Breast epithelium (tissue), 4 donors: ENCODE measurements at regions not wholly inside any gene's neighbourhood (a gene's known extent, or its start where the extent isn't known, plus 50 kb on each side); places are given as distances from the start of the nearest gene placed in this dataset.

ENCODE experiments used
- DNase-seq, 2 donors: peaks; one replicate each; pipeline ENCODE4 v3.0.0-alpha.2; 2019; ENCODE audit warnings: low spot score in 2 of 2
- H3K27ac ChIP-seq, 2 donors: fragments of 200-600 bp; sonication (generic) in 1 of 2; one replicate each; pipeline ENCODE4 v1.5.1; 2016 to 2019; ENCODE audit warnings: mild to moderate bottlenecking in 1 of 2
- H3K27me3 ChIP-seq, 2 donors: fragments of 200-600 bp; sonication (generic) in 1 of 2; one replicate each; pipeline versions ENCODE4 v1.5.1 to v1.6.0; 2017 to 2019; ENCODE audit warnings: control low read depth in 1 of 2, mild to moderate bottlenecking in 1 of 2
- H3K36me3 ChIP-seq: fragments of 200-600 bp; one replicate; pipeline ENCODE4 v1.5.1; 2019
- H3K4me1 ChIP-seq, 2 donors: fragments of 200-600 bp; sonication (generic); one replicate each; pipeline ENCODE4 v1.5.1; 2016 to 2019; ENCODE audit warnings: control low read depth in 1 of 2
- H3K4me3 ChIP-seq, 3 donors: fragments of 200-600 bp; sonication (generic); 1 replicate in 2 of 3; 2 replicates in 1 of 3; pipeline ENCODE4 v1.5.1; 2016 to 2019; ENCODE audit warnings: mild to moderate bottlenecking in 3 of 3, moderate library complexity in 2 of 3
- H3K9me3 ChIP-seq, 2 donors: fragments of 200-600 bp; sonication (generic) in 1 of 2; one replicate each; pipeline ENCODE4 v1.5.1; 2016 to 2019; ENCODE audit warnings: control low read depth in 1 of 2
- CTCF ChIP-seq, 3 donors: fragments of 450-650 bp; IDR thresholded peaks; one replicate each; pipeline ENCODE4 v1.5.1; 2016 to 2017; ENCODE audit warnings: antibody characterized with exemption in 3 of 3, mild to moderate bottlenecking in 3 of 3, moderate library complexity in 3 of 3
- POLR2A ChIP-seq: fragments of 450-650 bp; IDR thresholded peaks from one replicate; pipeline ENCODE4 v1.6.1; 2016; ENCODE audit warnings: antibody characterized with exemption, mild to moderate bottlenecking, moderate library complexity
- POLR2AphosphoS5 ChIP-seq, 3 donors: sonication (generic); formaldehyde crosslinking; IDR thresholded peaks; one replicate each; pipeline ENCODE4 v1.6.1; 2017; ENCODE audit warnings: antibody characterized with exemption in 3 of 3
- intact Hi-C: fragments of 100-400 bp; cut with DNase I; formaldehyde crosslinking; loops from one replicate; pipeline ENCODE4 v1.15.1; 2023; ENCODE audit warnings: low total_unique reads

GRCh38 chr7:50206453-50207250 is 97.9 kb upstream of the IKZF1 start:
- intact Hi-C loops = loop anchor here (10.0 kb wide), 1 partner anchor 358 kb away; the partner anchor contains the start of gene DDC
- no peaks in the 10 kb centered on the region for H3K27me3 ChIP-seq
- TF ChIP-seq POLR2A (no peak), POLR2AphosphoS5 (IDR thresholded peaks at IDR 0.05) (no peak), CTCF (IDR thresholded peaks at IDR 0.05) (no peak)
- H3K9me3 ChIP-seq = no peaks in the 10 kb centered on the region
- H3K4me3 ChIP-seq = no peak overlapping the region
- H3K4me1 ChIP-seq = no peaks in the 10 kb centered on the region
- DNase-seq = no peak
- no peaks in the 10 kb centered on the region for H3K36me3 ChIP-seq
- no peak overlapping the region for H3K27ac ChIP-seq

DNA sequence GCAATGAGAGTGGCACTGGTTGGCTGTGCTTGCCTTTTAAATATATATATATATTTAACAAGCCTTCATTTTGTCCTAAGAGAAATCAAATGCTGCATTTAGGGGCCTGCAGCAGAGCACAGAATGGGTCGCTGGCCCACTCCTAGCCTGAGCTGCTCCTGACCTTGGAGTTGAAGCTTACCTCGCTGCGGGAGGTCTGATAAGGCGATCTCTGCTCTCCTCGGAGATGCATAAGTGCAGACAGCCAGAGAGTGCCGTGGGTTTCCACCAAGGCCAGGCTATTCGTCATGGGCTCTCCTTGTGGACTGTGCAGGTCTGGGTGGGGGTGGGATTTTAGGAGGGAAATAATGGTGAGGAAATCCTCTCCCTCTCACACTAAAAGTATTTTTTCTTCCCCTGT is 99.5 kb upstream of the IKZF1 start:
- Histone ChIP-seq H3K27me3 (no peaks in the 10 kb centered on the region), H3K9me3 (no peaks in the 10 kb centered on the region), H3K27ac (no peak overlapping the region), H3K4me1 (no peaks in the 10 kb centered on the region), H3K4me3 (no peak overlapping the region), H3K36me3 (no peaks in the 10 kb centered on the region)
- DNase-seq = no peak
- intact Hi-C loops = loop anchor here (10.0 kb wide), 1 partner anchor 360 kb away; the partner anchor contains the start of gene DDC
- TF ChIP-seq CTCF (IDR thresholded peaks at IDR 0.05) = no peak
- TF ChIP-seq POLR2A = no peak
- TF ChIP-seq POLR2AphosphoS5 (IDR thresholded peaks at IDR 0.05) = no peak

DNA sequence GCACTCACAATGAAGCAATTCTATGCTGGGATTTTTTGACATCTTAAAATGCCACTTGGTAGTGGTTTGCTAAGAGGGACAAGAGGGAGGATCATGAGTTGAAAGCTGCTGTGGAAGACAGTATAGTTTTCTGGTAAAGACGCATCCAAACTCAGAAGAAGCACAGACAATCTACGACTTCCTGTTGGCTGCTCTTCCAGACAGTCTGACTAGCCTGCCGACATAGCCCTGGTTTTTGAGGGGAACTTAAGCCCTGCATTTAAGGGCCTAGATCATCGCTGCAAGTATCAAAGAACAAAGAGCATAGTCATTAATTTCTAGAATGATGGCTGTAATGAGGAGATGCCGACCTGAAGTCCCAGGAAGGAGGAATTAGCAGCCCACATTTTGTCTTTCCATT is 99.9 kb upstream of the IKZF1 start:
- Histone ChIP-seq H3K4me1 (no peaks in the 10 kb centered on the region), H3K36me3 (no peaks in the 10 kb centered on the region), H3K27ac (no peak overlapping the region), H3K9me3 (no peaks in the 10 kb centered on the region), H3K4me3 (no peak overlapping the region), H3K27me3 (no peaks in the 10 kb centered on the region)
- DNase-seq = no peak
- TF ChIP-seq CTCF (IDR thresholded peaks at IDR 0.05) (no peak), POLR2AphosphoS5 (IDR thresholded peaks at IDR 0.05) (no peak), POLR2A (no peak)
- intact Hi-C loops = loop anchor here (10.0 kb wide), 1 partner anchor 360 kb away; the partner anchor contains the start of gene DDC

DNA sequence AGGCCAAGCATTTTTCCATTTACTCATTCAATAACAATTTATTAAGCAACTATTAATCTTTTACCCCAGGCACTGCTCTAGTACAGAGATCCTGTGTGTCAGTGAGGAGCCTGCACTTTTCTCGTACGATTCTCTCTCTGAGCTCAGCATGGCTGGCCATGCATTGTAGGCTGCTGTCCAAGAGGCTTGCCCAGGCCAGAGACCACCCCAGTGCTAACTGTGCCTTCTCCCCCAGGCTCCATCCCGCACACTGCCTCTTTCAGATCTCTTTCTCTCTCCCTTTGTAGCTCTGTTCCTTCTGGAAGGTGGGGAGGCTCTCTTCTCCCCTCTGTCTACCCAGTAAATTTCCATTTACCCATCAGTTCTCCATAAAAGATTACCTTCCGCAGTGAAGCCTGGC is 101.0 kb upstream of the IKZF1 start:
- Histone ChIP-seq H3K36me3 (no peaks in the 10 kb centered on the region), H3K27ac (no peak overlapping the region), H3K4me3 (no peak overlapping the region), H3K9me3 (no peaks in the 10 kb centered on the region), H3K4me1 (no peaks in the 10 kb centered on the region), H3K27me3 (no peaks in the 10 kb centered on the region)
- TF ChIP-seq CTCF (IDR thresholded peaks at IDR 0.05) (no peak), POLR2A (no peak), POLR2AphosphoS5 (IDR thresholded peaks at IDR 0.05) (no peak)
- intact Hi-C loops = loop anchor here (10.0 kb wide), 1 partner anchor 361 kb away; the partner anchor contains the start of gene DDC
- DNase-seq = no peak

GRCh38 chr7:50202052-50202555 is 102.4 kb upstream of the IKZF1 start:
- intact Hi-C loops = loop anchor here (10.0 kb wide), 1 partner anchor 363 kb away; the partner anchor contains the start of gene DDC
- H3K27me3 ChIP-seq = no peaks in the 10 kb centered on the region
- no peaks in the 10 kb centered on the region for H3K36me3 ChIP-seq
- no peak for TF ChIP-seq POLR2A
- no peak for TF ChIP-seq POLR2AphosphoS5 (IDR thresholded peaks at IDR 0.05)
- TF ChIP-seq CTCF (IDR thresholded peaks at IDR 0.05) = no peak
- no peak overlapping the region for H3K27ac ChIP-seq
- no peaks in the 10 kb centered on the region for H3K9me3 ChIP-seq
- no peak overlapping the region for H3K4me3 ChIP-seq
- no peaks in the 10 kb centered on the region for H3K4me1 ChIP-seq
- no peak for DNase-seq
